AML-193 (cell line): ENCODE measurements at regions not wholly inside any gene's neighbourhood (a gene's known extent, or its start where the extent isn't known, plus 50 kb on each side); places are given as distances from the start of the nearest gene placed in this dataset.

Source experiments
- DNase-seq, 2 experiments: peaks; one replicate each; lab custom pipeline; 2025; lab: John Stamatoyannopoulos, UW

- no peak for DNase-seq
Observed at GRCh38 chr5:8322484-8322883, 453.5 kb downstream of the MTRR start.

- DNase-seq = no peak
Observed at GRCh38 chr5:8327016-8327415, 458.1 kb downstream of the MTRR start.

GRCh38 chr5:8329773-8330172 lies 460.8 kb downstream of the MTRR start:
- DNase-seq = no peak

- no peak for DNase-seq
Observed at GRCh38 chr5:8332666-8333445, 463.9 kb downstream of the MTRR start.

GRCh38 chr5:8333485-8333884 lies 464.5 kb downstream of the MTRR start:
- DNase-seq = no peak

GRCh38 chr5:8333977-8334376 lies 465.0 kb downstream of the MTRR start:
- no peak for DNase-seq

GRCh38 chr5:8340261-8340660 lies 471.3 kb downstream of the MTRR start:
- no peak for DNase-seq

GRCh38 chr5:8340739-8341344 lies 471.9 kb downstream of the MTRR start:
- DNase-seq = peak; percentile 1

- DNase-seq = no peak
Observed at GRCh38 chr5:8341406-8341805, 472.5 kb downstream of the MTRR start.

- no peak for DNase-seq
Observed at GRCh38 chr5:8347984-8348383, 479.0 kb downstream of the MTRR start.

- no peak for DNase-seq
Observed at GRCh38 chr5:8349855-8350254, 480.9 kb downstream of the MTRR start.

GRCh38 chr5:8350644-8351339 lies 481.8 kb downstream of the MTRR start:
- no peak for DNase-seq

- no peak for DNase-seq
Observed at GRCh38 chr5:8355981-8356380, 487.0 kb downstream of the MTRR start.

- no peak for DNase-seq
Observed at GRCh38 chr5:8360012-8360411, 491.1 kb downstream of the MTRR start.

GRCh38 chr5:8362495-8362894 lies 493.5 kb downstream of the MTRR start:
- DNase-seq = no peak

- no peak for DNase-seq
Observed at GRCh38 chr5:8363138-8363537, 494.2 kb downstream of the MTRR start.

- no peak for DNase-seq
Observed at GRCh38 chr5:8366266-8366665, 497.3 kb downstream of the MTRR start.

GRCh38 chr5:8376478-8376877 lies 507.5 kb downstream of the MTRR start:
- no peak for DNase-seq

GRCh38 chr5:8381972-8382371 lies 513.0 kb downstream of the MTRR start:
- DNase-seq = no peak

GRCh38 chr5:8382456-8382855 lies 513.5 kb downstream of the MTRR start:
- no peak for DNase-seq

- no peak for DNase-seq
Observed at GRCh38 chr5:8383616-8384015, 514.7 kb downstream of the MTRR start.

GRCh38 chr5:8386719-8387288 lies 517.9 kb downstream of the MTRR start:
- DNase-seq = no peak

- no peak for DNase-seq
Observed at GRCh38 chr5:8391911-8392310, 523.0 kb downstream of the MTRR start.
